Skin epidermis (tissue), 12 donors: ENCODE measurements at regions not wholly inside any gene's neighbourhood (a gene's known extent, or its start where the extent isn't known, plus 50 kb on each side); places are given as distances from the start of the nearest gene placed in this dataset.
"Not testable (repeated sequence)": the region's sequence is repeated elsewhere in the genome, so short reads cannot be mapped to it uniquely, and the experiment has no call there.

Source experiments
- H3K27ac ChIP-seq, 21 experiments: fragments of 200-600 bp; sonication (generic) in 11 of 21; one replicate each; pipeline ENCODE4 v1.5.0; 2020; ENCODE audit warnings: mild to moderate bottlenecking in 3 of 21, inconsistent platforms in 2 of 21, moderate library complexity in 2 of 21
- H3K4me3 ChIP-seq, 7 experiments: fragments of 200-600 bp; sonication (generic) in 2 of 7; one replicate each; pipeline ENCODE4 v1.5.0; 2020; ENCODE audit warnings: inconsistent platforms in 2 of 7, mild to moderate bottlenecking in 2 of 7, moderate library complexity in 1 of 7

- H3K4me3 ChIP-seq, result no peak overlapping the region
- H3K27ac ChIP-seq, result no peak overlapping the region
Measured at GRCh38 chr1:168490306-168490705, 53.5 kb downstream of the XCL2 start.

GRCh38 chr1:168488138-168488537 is 55.7 kb downstream of the XCL2 start:
- peak overlapping the region in 3 of 21 experiments; percentile 8 to 48 (median 19) for H3K27ac ChIP-seq
- H3K4me3 ChIP-seq, result no peak overlapping the region

GRCh38 chr1:168486820-168487219 is 57.0 kb downstream of the XCL2 start:
- H3K4me3 ChIP-seq, H3K27ac ChIP-seq: not testable (repeated sequence)

GRCh38 chr1:168485048-168485447 is 58.7 kb downstream of the XCL2 start:
- no peak overlapping the region for H3K4me3 ChIP-seq
- peak overlapping the region in 17 of 21 experiments; percentile 13 to 84 (median 55) for H3K27ac ChIP-seq

- H3K4me3 ChIP-seq, result no peak overlapping the region
- H3K27ac ChIP-seq, result peak overlapping the region in 10 of 21 experiments; percentile 0 to 76 (median 44)
Measured at GRCh38 chr1:168484083-168484482, 59.7 kb downstream of the XCL2 start.

GRCh38 chr1:168483539-168483938 is 60.3 kb downstream of the XCL2 start:
- Histone ChIP-seq H3K27ac (peak overlapping the region in 9 of 21 experiments; percentile 4 to 76 (median 32)), H3K4me3 (no peak overlapping the region)

- no peak overlapping the region for H3K4me3 ChIP-seq
- peak overlapping the region in 2 of 21 experiments; percentile 40 to 76 for H3K27ac ChIP-seq
Measured at GRCh38 chr1:168482106-168482505, 61.7 kb downstream of the XCL2 start.

GRCh38 chr1:168481586-168481985 is 62.2 kb downstream of the XCL2 start:
- H3K27ac ChIP-seq, result peak overlapping the region in 3 of 21 experiments; percentile 35 to 44 (median 40)

GRCh38 chr1:168480997-168481396 is 62.8 kb downstream of the XCL2 start:
- H3K4me3 ChIP-seq, result no peak overlapping the region
- H3K27ac ChIP-seq, result peak overlapping the region in 2 of 21 experiments; percentile 35 to 44

More at GRCh38 chr1:168481586-168481985, 62.2 kb downstream of the XCL2 start:
- H3K4me3 ChIP-seq, result no peak overlapping the region

- no peak overlapping the region for H3K4me3 ChIP-seq
- H3K27ac ChIP-seq, result no peak overlapping the region
Measured at GRCh38 chr1:168477792-168478191, 66.0 kb downstream of the XCL2 start.

- peak overlapping the region in 2 of 21 experiments; percentile 14 to 51 for H3K27ac ChIP-seq
- H3K4me3 ChIP-seq, result no peak overlapping the region
Measured at GRCh38 chr1:168476588-168477385, 67.0 kb downstream of the XCL2 start.

- Histone ChIP-seq H3K27ac (no peak overlapping the region), H3K4me3 (no peak overlapping the region)
Measured at GRCh38 chr1:168474322-168474721, 69.5 kb downstream of the XCL2 start.

- Histone ChIP-seq H3K4me3 (no peak overlapping the region), H3K27ac (no peak overlapping the region)
Measured at GRCh38 chr1:168473126-168473525, 70.7 kb downstream of the XCL2 start.

- no peak overlapping the region for H3K4me3 ChIP-seq
- H3K27ac ChIP-seq, result no peak overlapping the region
Measured at GRCh38 chr1:168472223-168472622, 71.6 kb downstream of the XCL2 start.

GRCh38 chr1:168470901-168471431 is 72.8 kb downstream of the XCL2 start:
- Histone ChIP-seq H3K4me3 (no peak overlapping the region), H3K27ac (peak overlapping the region in 12 of 21 experiments; percentile 0 to 85 (median 30))

- Histone ChIP-seq H3K4me3 (no peak overlapping the region), H3K27ac (peak overlapping the region in 14 of 21 experiments; percentile 10 to 85 (median 39))
Measured at GRCh38 chr1:168469690-168470089, 74.1 kb downstream of the XCL2 start.

GRCh38 chr1:168468822-168469221 is 75.0 kb downstream of the XCL2 start:
- H3K27ac ChIP-seq, result peak overlapping the region in 13 of 21 experiments; percentile 3 to 85 (median 39)
- H3K4me3 ChIP-seq, result no peak overlapping the region

GRCh38 chr1:168468042-168468809 is 75.6 kb downstream of the XCL2 start:
- Histone ChIP-seq H3K4me3 (no peak overlapping the region), H3K27ac (peak overlapping the region in 13 of 21 experiments; percentile 3 to 85 (median 39))

- no peak overlapping the region for H3K4me3 ChIP-seq
- H3K27ac ChIP-seq, result peak overlapping the region in 10 of 21 experiments; percentile 2 to 85 (median 46)
Measured at GRCh38 chr1:168467452-168467851, 76.3 kb downstream of the XCL2 start.

- peak overlapping the region in 13 of 21 experiments; percentile 0 to 85 (median 42) for H3K27ac ChIP-seq
- no peak overlapping the region for H3K4me3 ChIP-seq
Measured at GRCh38 chr1:168466714-168467131, 77.1 kb downstream of the XCL2 start.
